SK-N-SH (cell line): ENCODE measurements at regions not wholly inside any gene's neighbourhood (a gene's known extent, or its start where the extent isn't known, plus 50 kb on each side); places are given as distances from the start of the nearest gene placed in this dataset.

ENCODE experiments used
- POLR2AphosphoS5 ChIP-seq: IDR thresholded peaks from 2 replicates; pipeline ENCODE4 v1.6.1; 2012; ENCODE audit warnings: low read depth, low read length
- TF ChIP-seq, protein P1 (sequence below): IDR thresholded peaks from 2 replicates; pipeline ENCODE4 v1.4.0; 2012; ENCODE audit warnings: low read depth, borderline replicate concordance

DNA sequence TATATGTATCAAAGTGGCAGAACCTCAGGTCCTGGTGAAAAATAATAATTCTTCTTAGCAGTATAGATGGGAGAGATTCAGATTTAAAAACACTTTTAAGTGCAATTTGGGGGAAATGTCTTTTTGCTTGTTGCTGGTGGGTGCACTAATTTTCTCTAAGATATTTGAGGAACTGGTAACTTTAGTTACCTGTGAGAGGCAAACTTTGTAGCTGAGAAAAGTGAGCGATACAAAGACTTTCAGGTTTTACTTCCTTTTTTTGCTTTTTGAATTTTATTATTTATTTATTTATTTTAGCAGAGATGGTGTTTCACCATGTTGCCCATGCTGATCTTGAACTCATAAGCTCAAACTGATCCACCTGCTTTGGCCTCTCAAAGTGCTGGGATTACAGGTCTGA, 303.1 kb upstream of the PTGER4 start:
- TF ChIP-seq, protein P1, sequence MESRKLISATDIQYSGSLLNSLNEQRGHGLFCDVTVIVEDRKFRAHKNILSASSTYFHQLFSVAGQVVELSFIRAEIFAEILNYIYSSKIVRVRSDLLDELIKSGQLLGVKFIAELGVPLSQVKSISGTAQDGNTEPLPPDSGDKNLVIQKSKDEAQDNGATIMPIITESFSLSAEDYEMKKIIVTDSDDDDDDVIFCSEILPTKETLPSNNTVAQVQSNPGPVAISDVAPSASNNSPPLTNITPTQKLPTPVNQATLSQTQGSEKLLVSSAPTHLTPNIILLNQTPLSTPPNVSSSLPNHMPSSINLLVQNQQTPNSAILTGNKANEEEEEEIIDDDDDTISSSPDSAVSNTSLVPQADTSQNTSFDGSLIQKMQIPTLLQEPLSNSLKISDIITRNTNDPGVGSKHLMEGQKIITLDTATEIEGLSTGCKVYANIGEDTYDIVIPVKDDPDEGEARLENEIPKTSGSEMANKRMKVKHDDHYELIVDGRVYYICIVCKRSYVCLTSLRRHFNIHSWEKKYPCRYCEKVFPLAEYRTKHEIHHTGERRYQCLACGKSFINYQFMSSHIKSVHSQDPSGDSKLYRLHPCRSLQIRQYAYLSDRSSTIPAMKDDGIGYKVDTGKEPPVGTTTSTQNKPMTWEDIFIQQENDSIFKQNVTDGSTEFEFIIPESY = no peak
- no peak for TF ChIP-seq POLR2AphosphoS5
